HG03108 (cell line): ENCODE measurements at regions not wholly inside any gene's neighbourhood (a gene's known extent, or its start where the extent isn't known, plus 50 kb on each side); places are given as distances from the start of the nearest gene placed in this dataset.
A peak's percentile ranks its signal among the peaks of the same experiment; 100 is the strongest.

Experiments
- ATAC-seq: cut with Tn5 transposase; IDR thresholded peaks from one replicate; pipeline ENCODE4 v1.9.1; 2021; ENCODE audit warnings: moderate library complexity; ENCODE audit not compliant: unreplicated experiment

DNA sequence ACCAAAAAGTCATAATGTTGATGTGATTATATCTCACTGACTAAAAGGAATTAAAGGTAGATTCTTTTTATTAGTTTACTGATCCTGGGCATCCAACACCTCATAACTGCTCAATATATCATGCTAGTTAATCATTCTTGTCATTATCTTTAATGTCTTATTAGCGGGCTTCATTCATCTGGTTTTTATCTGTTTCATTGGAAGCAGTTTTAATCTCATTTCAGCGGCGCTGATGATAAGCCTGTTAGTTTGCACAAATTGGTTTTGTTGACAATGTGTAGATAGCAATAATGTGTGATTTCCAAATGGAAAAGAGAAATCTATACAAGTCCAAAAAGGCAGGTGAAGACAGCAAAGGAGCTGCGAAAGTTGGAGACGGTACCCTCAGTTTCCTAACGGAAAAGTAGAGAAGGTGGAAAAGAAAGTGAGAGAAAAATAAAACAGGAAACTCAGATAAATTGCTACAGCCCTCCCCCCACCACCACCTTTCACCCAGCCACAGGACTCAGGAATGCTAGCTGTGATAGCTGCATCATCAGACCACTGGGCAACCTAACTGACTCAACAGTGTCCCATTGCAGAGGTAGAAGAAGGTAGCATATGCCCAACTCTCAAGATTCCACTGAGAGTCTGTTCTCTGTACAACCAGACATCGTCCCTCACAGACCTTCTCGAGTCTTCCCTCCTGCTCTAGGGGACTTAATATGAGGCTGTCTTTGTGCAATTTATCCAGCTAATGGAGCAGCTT lies 241.7 kb upstream of the CAMK1G start:
- ATAC-seq = no peak

DNA sequence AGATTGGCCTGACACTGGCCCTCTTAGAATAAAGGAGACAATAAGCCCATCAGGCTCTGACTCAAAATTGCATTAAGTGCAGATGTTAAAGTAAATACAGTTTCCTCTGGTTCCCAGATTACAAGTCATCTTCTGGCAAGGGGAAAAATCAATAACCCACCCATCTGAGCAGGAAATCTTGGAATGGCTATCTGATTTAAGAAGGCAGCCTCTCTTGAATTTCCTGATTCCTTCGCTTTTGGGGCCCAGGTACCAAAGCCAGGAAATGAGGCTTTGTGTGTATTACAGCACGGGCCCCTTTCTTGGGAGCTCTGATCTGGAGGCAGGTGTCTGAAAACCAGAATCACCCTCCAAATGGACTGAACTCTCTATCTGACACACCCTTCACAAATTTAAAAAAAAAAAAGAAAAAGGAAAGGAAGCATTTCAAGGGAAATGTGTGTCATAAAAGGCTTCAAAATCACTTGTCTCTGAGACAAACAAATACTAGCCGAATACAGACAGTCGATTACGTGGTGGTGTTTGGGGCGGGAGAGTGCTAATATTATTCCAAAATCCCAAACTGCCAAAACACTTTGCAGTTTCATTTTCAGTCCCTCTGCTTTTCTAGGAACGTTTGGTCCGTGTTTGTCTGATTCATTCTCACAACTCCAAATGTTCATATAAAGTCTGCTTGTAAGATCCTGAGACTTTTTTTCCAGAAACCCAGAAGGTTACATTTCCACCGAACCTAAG lies 240.9 kb upstream of the CAMK1G start:
- ATAC-seq = no peak

DNA sequence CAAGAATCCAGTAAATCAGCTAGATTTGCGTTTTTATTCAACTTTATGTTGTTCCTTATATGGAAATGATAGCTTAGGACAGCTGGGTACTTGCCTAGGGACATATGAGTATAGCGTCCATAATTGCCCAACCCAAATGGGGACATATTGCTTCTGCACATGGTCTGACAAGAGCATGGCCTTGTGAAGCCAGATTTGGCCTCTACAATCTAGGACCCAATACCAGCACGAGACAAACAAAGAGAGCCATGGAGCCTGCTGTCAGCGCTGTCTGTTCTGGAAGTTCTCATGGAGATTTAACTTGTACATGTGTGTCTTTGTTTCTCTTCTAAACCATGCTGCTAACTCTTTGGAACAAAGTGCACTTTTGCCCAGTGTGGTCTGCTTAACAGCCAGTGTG lies 240.0 kb upstream of the CAMK1G start:
- no peak for ATAC-seq

DNA sequence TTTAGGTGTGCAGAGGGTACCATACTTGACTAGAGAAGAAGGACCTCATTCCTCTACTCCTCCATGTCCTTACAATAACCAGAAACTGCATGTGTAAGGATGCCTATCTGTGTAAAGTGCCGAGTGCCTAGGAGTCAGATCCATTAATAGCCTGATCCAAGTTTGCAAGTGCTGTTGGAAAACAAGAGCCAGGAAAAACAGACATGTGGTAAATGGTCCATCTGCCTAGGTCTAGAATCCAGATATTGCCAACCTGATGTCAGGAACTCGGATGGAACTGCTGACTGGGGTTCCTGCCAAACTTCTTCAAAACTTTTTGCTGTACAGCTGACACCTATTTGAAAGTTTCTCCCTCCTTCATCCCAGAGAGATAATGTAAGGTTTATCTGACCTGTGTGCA lies 239.4 kb upstream of the CAMK1G start:
- ATAC-seq = no peak

DNA sequence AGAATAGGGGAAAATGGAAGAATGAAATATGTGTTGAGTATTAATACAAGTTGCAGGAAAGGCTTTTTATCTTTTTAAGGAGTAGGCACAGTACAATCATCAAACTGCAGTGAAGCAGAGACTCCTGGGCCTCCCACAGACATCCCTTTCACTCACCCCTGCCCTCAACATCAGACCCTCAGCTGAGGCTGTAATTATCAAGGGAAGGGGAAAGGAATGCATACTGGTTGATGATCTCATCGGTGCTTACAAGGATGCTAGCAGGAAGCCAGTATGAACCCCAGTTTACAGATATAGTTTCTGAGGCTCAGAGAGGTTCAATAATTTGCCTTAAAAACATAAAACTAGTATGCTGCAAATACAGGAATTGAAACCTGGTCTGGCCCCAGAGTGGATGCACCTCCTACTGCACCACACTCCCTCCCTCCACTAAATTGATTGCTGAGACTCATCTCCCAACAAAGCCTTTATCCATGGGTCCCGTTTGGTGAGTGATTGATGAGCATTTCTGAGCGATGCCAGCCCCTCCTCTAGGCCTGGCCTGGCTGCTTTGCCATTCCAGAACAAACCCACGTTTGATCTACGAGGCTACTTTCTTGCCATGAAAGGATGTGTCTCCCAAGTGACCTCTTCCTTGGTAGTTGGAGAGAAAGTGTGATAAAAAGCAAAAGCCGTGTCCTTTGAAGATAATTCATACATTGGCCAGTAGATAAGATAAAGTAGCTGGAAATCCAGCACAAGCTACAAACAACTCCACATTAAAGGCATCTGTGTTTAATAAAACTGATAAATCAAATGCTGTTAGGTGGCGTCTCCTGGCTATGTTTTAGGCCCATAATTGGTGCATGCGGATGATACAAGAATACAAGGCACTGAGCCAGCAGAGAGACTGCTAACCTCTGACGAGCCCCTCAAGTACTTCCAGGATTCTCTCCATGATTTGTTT lies 233.9 kb upstream of the CAMK1G start:
- ATAC-seq = no peak

DNA sequence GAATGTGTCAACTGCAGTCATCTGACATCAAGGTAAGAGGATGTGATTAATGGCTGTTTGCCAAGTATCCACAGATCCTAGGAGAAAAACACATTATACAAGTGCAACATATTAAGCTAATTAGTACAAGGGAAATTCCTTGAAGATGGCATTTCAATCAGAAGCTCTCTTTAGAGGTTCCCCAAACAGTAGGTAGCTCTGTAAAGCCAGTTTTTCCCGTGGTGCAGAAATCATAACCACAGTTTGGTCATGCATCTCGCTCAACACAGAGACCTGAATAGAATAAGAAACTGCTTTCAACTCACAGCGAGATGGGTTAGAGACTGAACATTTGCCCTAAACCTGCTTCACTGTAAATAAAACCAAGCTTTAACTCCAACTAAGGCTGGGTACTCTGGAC lies 230.5 kb upstream of the CAMK1G start:
- ATAC-seq = no peak

DNA sequence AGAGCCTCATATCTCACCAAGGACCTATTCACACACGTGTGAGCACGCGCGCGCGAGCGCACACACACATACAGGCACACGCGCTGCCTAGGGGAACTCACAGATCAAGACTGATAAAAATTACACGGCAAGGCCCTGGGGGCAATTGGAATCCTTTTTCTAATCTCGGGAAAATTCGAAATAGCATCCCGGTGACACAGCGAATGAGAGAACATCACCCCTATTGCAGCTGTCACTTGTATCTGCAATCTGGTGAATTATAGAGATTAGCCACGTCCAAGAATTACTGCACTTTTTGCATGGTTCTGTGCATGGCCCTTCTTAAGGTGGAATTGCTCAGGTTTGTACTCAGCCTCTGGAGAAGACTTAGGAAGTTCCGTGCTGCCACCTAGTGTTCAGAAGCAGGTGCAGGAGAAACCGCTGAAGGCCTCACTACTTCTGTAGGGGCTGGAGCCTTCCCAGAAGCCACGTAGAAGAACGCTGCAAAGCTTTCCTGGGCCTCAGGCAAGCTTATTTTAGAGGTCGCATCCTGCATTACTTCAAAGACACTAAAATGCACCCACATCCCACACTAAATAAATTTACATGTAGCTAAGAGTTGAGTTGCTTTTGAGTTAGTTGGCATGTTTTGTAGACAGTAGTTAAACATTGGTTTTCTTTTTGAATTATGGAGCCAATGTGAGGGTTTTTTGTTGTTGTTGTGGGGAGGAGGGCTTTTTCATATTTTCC lies 229.2 kb upstream of the CAMK1G start:
- peak; percentile 66 for ATAC-seq

DNA sequence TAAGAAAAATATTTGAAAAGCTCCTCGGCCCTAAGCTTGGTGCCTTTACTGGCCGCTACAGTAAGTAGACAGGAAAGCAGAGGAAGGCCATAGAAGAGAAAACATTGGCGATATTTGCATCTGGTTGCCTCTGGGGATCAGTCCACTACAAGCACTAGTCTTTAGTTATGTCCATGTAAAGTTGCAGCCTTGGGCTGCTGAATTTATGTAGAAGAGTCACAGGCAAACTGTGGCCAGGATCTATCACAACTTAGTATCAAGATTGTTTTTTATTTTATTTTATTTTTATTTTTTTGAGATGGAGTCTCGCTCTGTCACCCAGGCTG lies 228.7 kb upstream of the CAMK1G start:
- ATAC-seq = no peak

DNA sequence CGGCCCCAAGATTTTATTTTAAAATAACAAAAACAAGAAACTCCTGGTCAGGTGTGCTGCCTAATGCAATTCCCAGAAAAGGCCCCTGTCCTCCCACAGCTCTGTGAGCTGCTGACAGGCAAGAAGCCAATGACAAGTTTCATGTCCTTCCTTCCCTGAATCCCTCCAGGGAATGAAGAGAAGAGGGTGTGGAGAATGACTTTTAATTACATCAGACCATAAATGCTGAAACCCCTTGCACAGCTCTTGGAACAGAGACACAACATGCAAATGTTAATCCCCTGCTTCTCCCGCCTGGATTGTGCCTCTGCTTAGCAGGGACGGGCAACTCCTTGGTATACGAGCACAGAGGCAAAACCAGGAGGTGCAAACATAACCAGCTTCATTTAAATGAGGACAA lies 228.1 kb upstream of the CAMK1G start:
- no peak for ATAC-seq

DNA sequence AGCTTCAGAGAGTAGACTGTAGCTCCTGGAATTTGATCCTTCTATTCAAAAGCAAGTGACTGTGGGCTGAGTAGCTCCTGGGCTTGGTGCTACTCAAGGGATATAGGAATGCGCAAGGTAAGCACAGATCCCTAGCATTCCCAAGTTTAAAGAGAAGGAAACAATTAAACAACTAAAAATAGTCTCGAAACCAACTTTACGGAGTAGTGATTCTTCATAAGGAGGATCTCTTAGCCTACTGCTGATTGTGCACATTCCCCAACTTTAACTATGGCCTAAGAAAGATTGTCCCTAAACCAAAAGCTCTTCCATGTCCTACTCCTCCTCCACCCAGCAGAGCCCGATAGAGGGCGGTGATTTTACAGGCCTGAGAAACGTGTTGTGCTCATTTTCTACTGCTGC lies 226.5 kb upstream of the CAMK1G start:
- no peak for ATAC-seq

DNA sequence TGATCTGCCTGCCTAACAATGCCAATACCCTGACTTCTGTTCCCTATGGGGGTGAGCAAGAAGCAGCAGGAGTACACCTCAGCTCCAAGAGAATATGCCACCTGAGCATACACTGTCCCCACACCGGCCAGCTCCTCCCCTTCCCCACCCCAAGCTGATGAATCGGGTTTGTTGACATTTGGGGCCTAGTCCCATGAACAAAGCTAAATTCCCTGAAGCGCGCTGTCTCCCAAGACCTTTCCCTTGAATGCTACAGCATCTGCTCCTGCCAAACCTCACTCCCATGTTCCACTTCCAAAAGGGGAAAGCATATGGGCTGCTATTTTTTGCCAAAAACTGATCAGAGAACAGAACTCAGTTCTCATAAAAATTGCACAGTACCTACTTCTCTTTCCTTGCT lies 220.4 kb upstream of the CAMK1G start:
- no peak for ATAC-seq

DNA sequence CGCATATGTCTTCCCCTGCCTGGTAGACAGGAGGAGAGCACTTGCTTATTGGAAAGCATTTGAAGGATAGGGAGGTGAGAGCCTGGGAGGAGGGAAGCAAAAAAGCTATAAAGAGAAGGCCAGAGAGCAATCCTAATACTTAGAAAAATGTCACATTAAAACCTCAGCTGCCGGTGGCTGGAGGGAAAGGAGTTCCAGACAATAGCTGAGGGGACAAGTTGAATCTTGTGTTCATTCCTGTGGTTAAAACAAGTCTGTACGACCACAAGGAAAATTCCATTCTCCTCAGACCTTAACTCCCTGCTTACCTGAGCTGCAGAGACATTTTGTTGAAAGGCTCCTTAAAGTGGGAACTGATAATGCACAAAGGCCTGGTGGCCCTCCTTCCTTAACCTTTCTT lies 218.8 kb upstream of the CAMK1G start:
- no peak for ATAC-seq

DNA sequence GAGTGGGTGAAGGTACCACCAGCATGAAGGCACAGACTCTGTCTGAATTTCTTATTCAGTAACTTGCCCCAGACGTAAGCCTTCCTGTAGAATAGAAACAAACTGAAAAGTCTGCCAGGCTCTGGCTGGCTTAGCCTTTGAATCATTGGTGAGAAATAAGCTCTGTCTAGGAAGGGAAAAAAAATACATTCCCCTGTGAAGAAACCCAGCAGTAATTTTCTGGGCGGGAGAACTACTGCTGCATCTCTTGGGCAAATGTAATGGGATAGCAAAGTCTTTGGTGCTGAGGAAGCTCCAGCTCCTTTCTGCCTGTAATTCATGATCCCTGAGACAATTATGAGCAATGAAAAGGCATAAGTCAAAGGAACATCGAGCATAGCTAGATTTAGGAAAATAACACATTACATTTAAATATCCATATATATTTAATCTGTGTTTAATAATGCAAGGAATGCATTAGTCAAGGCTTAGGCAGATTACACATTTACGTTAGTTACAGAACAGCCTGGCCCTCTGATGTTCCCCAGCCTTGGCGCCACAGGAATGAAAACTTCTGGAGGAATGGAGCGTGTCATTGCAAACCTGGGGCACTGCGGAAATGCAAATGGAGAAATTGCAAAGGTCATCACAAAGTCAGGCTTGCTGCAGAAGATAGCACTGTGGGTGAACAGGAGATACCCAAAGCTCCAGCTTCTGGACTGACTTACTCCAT lies 216.3 kb upstream of the CAMK1G start:
- ATAC-seq = no peak

DNA sequence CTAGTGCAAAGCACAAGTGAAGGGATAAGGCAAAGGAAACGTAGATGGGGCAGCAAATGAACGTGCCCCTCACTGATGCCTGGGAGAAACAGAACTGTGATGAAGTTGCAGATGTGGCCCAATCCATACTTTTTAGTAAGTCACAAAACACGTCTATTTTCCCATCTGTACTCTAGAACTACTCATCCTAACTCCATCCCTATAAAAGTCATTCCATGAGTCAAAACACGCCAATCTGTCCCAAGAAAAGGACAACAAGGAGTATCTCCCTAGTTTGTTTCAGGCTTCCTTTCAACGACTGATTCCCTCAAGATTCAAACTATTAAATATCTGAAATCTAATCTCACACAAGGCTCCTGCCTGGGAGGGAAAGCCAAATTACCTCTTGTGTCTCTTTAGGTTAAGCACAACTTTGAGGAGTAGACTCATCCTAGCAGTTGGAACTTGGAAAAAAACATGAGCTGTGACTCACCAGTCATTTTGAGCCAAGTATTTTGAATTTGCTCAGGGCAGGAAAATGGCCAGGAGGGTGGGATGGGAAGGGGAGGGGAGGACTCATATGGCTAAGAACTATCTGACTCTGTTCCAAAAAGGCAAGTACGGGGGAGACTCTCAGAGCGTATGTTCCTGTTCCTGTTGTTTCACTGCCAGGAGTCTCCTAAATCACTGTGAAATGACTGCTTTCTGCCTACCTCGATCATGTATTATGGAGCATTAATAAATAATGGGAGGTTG lies 214.5 kb upstream of the CAMK1G start:
- ATAC-seq = no peak

DNA sequence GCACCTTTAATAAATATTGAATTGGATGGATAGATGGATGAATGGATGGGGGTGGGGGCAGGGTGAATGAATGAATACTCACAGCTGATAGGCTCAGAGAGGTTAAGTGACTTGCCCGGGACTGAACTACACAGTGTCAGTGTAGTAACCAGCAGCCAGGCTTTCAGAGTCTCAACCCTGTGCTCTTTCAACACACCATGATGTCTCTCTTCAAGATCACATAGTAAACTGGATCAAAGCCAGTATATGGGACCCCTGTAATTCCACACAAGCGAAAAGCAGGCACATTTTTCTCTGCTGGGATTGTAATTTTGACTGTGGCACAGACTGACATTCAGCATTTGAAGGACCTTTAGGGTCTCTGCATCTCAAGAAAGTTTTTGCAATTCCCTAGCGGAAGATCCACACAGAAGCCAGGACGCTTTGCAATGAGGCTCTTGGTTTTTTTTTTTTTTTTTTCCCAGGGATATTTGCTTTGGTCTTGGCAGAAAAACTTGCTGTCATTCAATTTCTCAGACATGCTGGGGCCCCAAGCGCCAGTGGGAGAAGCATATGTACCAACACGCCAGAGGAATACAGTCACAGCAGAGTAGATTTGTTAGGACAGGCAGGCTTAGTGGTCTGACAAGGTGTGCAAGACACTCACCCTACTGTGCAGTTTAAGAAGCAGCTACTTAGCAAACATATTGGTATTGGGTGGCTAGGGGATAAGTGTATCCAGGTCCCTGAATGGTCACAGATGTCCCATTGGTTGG lies 213.1 kb upstream of the CAMK1G start:
- no peak for ATAC-seq

DNA sequence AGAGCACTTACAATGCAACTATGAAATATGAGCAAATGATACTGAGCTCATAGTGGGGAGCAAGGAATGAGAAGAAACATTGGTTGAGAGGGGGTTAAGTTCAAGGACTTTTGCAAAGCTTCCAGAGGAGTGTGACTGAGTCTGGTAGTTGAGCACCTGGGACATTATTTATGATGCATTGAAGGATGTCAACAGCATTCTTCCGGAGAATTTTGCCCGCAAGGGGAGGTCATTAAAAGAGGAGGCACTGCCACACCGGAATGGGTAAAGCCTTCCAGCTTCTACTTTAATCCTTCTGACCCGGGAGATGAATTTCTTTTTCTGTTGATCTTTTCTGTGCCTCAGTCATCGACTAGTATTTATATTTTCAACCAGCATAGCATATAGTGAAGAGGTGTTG lies 208.4 kb upstream of the CAMK1G start:
- no peak for ATAC-seq

DNA sequence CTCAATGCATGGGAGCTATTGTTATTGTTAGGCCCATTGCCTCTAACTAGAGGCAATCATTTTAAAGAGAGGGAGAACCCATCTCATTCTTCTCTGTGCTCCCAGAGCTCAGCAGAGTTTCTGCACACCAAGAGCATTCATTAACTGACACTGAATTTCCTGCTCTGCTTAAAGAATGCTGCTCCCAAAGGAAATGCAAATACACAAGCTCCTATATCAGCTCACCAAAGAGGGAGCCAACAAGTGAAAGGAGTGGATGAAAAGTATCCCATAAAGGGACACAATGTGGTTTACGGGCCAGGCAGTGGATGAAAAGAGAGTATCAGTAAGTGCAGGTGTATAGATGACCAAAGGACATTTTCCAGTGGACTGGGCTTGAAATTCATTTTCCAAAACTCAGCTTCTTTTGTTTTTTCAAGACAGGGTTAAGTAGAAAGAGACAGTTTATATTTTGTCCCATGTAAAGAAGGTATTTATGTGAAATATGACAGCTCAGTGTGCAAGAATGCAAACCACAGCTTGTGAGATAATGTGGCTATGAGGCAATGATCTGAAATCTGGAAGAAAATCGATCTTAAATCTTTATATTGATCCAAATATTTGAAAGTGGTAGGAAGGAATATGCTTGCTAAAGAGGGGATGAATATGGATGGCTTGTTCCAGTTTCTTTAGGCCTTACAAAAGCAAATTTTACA lies 207.7 kb upstream of the CAMK1G start:
- no peak for ATAC-seq

DNA sequence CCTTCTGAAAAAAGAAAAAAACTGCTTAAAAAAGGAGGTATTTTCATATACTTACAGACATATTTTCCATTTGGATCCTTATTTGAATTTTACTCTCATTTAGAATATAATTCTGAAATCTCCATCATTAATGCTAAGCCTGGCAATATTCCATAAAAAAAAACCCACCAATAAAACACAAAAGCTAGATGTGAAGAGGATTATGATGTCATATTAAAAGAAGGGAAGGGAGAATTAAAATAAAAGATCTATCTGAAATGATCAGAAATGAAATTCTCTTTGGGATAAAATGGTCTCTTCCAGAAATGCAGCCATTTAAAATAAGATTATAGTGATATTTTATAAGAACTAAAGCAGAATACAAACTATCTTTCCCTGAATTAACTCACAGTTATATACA lies 206.7 kb upstream of the CAMK1G start:
- no peak for ATAC-seq
